ENCODE measurements at regions not wholly inside any gene's neighbourhood (a gene's known extent, or its start where the extent isn't known, plus 50 kb on each side); places are given as distances from the start of the nearest gene placed in this dataset.
"Not testable (repeated sequence)": the region's sequence is repeated elsewhere in the genome, so short reads cannot be mapped to it uniquely, and the experiment has no call there.

DNA sequence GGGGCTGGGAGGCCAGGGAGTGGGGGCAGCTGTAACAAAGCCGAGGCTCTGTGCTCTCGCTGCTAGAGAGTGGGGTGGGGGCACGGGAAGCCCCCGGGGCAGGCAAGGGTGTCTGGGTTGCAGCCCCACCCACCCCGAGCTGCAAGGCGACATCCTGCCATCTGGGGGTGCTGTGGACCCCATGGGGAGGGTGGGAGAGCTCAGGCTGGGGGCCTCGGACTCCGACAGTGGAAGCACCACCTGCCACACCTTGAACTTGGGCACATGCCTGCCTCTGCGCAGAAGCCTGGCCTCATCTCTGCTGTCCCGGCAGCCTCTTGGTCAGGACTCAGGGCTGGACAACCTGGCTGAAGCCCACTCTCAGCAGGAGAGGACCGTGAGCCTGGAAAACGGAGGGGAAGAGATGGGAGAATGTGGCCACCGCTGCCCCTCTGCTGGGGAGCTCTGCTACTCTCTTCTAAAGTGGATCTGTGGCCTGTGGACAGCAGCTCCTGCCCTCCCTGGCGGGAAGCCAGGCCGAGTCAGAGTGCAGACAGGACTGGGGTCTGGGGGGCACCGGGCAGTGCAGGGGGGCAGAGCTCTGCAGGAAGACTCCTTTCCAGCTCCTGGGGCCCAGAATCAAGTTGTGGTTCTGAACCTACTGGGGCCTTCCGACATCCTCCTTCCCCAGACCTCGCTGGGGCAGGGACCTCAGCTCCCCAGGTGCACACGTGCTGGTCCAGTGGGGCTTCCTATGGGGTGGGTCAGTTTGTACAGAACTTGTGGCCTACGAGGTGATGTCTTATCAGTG is 207.2 kb downstream of the BANP start:
- not testable (repeated sequence) for TF ChIP-seq POLR2A, EP300 (IDR thresholded peaks at IDR 0.05)
- TF ChIP-seq, protein P1, sequence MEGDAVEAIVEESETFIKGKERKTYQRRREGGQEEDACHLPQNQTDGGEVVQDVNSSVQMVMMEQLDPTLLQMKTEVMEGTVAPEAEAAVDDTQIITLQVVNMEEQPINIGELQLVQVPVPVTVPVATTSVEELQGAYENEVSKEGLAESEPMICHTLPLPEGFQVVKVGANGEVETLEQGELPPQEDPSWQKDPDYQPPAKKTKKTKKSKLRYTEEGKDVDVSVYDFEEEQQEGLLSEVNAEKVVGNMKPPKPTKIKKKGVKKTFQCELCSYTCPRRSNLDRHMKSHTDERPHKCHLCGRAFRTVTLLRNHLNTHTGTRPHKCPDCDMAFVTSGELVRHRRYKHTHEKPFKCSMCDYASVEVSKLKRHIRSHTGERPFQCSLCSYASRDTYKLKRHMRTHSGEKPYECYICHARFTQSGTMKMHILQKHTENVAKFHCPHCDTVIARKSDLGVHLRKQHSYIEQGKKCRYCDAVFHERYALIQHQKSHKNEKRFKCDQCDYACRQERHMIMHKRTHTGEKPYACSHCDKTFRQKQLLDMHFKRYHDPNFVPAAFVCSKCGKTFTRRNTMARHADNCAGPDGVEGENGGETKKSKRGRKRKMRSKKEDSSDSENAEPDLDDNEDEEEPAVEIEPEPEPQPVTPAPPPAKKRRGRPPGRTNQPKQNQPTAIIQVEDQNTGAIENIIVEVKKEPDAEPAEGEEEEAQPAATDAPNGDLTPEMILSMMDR (IDR thresholded peaks at IDR 0.05): not testable (repeated sequence)
